HG03354 (cell line): ENCODE measurements at regions not wholly inside any gene's neighbourhood (a gene's known extent, or its start where the extent isn't known, plus 50 kb on each side); places are given as distances from the start of the nearest gene placed in this dataset.

Experiments
- ATAC-seq: cut with Tn5 transposase; IDR thresholded peaks from one replicate; pipeline ENCODE4 v1.9.1; 2021; ENCODE audit warnings: mild to moderate bottlenecking; ENCODE audit not compliant: unreplicated experiment, poor library complexity, severe bottlenecking

- ATAC-seq, result no peak
Measured at GRCh38 chr4:34183926-34184325, 2060.4 kb downstream of the ARAP2 start.

- ATAC-seq, result no peak
Measured at GRCh38 chr4:34187056-34187455, 2057.3 kb downstream of the ARAP2 start.

- ATAC-seq, result no peak
Measured at GRCh38 chr4:34191443-34191842, 2052.9 kb downstream of the ARAP2 start.

- ATAC-seq, result no peak
Measured at GRCh38 chr4:34193451-34194154, 2050.7 kb downstream of the ARAP2 start.

- no peak for ATAC-seq
Measured at GRCh38 chr4:34194585-34194984, 2049.7 kb downstream of the ARAP2 start.

GRCh38 chr4:34196375-34196774 is 2047.9 kb downstream of the ARAP2 start:
- no peak for ATAC-seq

- no peak for ATAC-seq
Measured at GRCh38 chr4:34198966-34199365, 2045.3 kb downstream of the ARAP2 start.

- no peak for ATAC-seq
Measured at GRCh38 chr4:34200535-34200934, 2043.8 kb downstream of the ARAP2 start.

- no peak for ATAC-seq
Measured at GRCh38 chr4:34202154-34202553, 2042.2 kb downstream of the ARAP2 start.

GRCh38 chr4:34220601-34221000 is 2023.7 kb downstream of the ARAP2 start:
- ATAC-seq, result no peak

- ATAC-seq, result no peak
Measured at GRCh38 chr4:34221986-34222385, 2022.3 kb downstream of the ARAP2 start.

GRCh38 chr4:34236118-34236517 is 2008.2 kb downstream of the ARAP2 start:
- ATAC-seq, result no peak

GRCh38 chr4:34245276-34245675 is 1999.0 kb downstream of the ARAP2 start:
- no peak for ATAC-seq

GRCh38 chr4:34250562-34250961 is 1993.8 kb downstream of the ARAP2 start:
- no peak for ATAC-seq

GRCh38 chr4:34253239-34253638 is 1991.1 kb downstream of the ARAP2 start:
- no peak for ATAC-seq

GRCh38 chr4:34258176-34258575 is 1986.1 kb downstream of the ARAP2 start:
- ATAC-seq, result no peak

- ATAC-seq, result no peak
Measured at GRCh38 chr4:34261799-34262314, 1982.5 kb downstream of the ARAP2 start.

- no peak for ATAC-seq
Measured at GRCh38 chr4:34269613-34270012, 1974.7 kb downstream of the ARAP2 start.

GRCh38 chr4:34271479-34272355 is 1972.6 kb downstream of the ARAP2 start:
- ATAC-seq, result no peak

GRCh38 chr4:34279011-34279410 is 1965.3 kb downstream of the ARAP2 start:
- no peak for ATAC-seq

- no peak for ATAC-seq
Measured at GRCh38 chr4:34280131-34280530, 1964.2 kb downstream of the ARAP2 start.
